HG02870 (cell line): ENCODE measurements at regions not wholly inside any gene's neighbourhood (a gene's known extent, or its start where the extent isn't known, plus 50 kb on each side); places are given as distances from the start of the nearest gene placed in this dataset.

Source experiments
- ATAC-seq: cut with Tn5 transposase; IDR thresholded peaks from one replicate; pipeline ENCODE4 v1.9.1; 2021; ENCODE audit warnings: mild to moderate bottlenecking, moderate library complexity; ENCODE audit not compliant: unreplicated experiment

- no peak for ATAC-seq
These were observed 58.8 kb downstream of the SPRY1 start for GRCh38 chr4:123455360-123455759.

DNA sequence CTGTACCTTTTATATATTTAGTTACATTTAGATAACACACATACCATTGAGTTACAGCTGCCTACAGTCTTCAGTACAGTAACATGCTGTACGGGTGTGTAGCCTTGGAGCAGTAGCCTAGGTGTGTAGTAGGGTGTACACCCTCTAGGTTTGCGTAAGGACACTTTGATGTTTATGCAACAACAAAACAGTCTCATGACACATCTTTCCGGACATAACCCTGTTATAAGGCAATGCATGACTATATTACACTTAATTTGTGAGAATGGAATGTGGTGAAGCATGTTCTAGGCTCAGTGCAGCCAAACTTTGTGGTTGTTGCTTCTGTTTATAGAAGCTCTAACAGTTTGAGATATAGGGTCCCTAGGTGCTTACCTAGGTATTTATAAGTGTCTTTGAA lies 65.4 kb downstream of the SPRY1 start:
- no peak for ATAC-seq

GRCh38 chr4:123463869-123464268 lies 67.3 kb downstream of the SPRY1 start:
- no peak for ATAC-seq

DNA sequence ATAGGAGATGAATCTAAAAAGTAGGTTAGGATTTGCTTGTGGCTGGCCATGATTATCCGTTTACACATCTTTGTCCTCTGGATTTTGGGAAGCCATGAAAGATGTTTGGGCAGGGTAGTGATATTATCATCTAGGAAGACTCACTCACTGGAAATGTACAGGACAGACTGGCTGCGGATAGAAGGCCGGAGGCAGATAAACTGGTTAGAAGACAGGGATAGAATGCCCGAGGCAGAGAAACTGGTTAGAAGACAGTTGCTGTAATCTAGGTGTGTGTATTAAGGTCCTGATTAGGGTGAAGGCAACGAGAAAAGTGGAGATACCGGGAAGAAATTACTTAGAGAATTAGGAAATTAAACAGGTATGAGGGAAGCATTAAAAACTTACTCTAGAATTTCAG lies 68.8 kb downstream of the SPRY1 start:
- ATAC-seq, result no peak

DNA sequence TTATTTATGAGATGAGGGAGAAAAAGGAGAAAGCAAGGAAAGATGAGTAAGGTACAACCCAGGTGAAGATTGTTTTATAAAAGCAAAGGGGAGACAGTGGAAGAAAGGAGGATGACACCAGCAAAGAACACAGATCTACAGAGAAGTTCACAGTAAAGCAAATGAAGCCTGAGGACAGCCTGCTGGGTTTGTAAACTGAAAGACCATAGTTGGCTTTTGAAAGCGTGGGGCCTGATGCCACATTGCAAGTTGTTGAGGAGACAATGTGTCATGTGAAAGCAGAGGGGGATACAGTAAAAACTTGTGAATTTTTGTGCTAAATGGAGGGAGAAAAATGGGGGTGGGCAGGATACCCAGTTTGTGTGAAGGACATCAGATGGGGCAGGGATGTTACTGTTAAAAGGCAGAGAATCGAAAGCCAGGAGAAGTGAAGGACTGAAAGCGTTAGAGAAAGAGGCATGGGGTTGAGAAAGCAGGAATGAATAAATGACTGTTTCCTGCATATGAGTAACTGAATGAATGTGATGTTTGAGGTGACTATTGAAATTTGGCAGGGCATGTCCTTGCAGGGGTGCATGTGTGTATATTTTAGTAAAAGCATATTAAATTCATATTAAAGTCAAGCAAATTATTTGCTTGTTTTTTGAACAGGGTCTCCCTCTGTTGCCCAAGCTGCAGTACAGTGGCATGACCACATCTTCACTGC lies 69.6 kb downstream of the SPRY1 start:
- no peak for ATAC-seq

DNA sequence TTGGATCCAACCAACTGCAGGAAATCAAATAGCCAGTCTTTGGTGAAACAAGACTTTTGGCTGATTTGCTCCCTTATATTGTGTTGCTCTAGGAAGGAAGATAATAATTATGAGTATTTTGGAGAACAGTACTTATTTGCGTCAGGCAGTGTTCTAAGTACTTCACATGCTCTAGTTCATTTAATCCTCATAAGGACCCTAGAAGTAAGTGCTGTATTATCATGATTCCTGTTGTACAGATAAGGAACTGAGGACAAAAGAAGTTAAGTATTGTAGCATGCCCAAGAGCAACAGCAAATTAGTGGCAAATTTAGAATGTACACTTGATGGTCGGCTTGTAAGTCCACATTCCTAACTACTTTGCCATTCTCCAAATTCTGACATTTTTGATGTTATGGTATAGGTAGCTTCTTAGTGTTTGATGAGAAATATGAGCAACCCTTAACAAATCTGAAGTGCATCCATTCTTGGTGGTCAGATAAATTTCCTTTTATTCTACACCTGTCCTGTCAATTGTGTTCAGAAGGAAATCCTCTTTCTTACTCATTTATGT lies 72.0 kb downstream of the SPRY1 start:
- ATAC-seq, result no peak

- ATAC-seq, result no peak
These were observed 72.7 kb downstream of the SPRY1 start for GRCh38 chr4:123469245-123469644.

- no peak for ATAC-seq
These were observed 73.1 kb downstream of the SPRY1 start for GRCh38 chr4:123469696-123470095.

- ATAC-seq, result no peak
These were observed 74.0 kb downstream of the SPRY1 start for GRCh38 chr4:123470640-123471039.

- no peak for ATAC-seq
These were observed 75.2 kb downstream of the SPRY1 start for GRCh38 chr4:123471655-123472369.

- ATAC-seq, result no peak
These were observed 78.2 kb downstream of the SPRY1 start for GRCh38 chr4:123474817-123475216.

DNA sequence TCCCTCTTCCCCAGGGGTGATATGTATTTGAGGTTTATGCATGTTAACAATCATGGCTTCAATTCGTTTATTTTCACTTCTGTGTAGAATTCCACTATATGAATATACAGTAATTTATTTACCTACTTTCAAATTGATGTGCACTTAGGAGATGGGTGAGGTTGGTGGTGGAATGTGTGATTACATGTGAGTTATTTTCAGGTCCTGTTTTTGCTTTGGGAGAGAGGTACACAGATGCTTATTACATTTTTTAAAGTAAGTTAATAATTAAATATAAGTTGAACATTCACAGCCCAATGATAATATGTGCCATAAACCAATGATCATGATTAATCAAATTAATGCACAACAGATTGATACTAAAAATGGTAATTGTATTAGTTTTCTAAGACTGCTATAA lies 79.5 kb downstream of the SPRY1 start:
- no peak for ATAC-seq

- no peak for ATAC-seq
These were observed 81.2 kb downstream of the SPRY1 start for GRCh38 chr4:123477711-123478209.

DNA sequence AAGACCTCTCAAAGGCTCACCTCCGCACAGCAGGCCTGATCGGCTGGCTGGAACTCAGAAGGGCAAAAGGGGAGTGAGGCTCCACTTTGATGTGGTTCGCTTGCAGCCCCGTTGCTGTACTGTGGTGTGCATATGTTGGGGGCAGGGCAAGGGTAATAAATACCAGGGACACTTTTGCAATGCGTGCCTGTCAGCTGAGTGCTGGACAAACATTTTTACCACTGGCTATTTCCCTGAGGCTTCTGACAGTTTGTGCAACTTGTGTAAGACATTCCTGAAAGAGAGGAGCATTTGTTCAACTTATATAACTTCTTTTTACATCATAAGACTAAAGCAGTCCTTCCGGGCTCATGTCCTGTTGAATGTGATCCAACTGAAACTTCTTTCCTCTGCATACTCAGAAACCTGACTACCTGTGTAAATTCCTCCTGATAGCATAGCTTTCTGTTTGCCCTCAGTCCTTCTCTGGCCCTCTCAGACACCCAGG lies 82.3 kb downstream of the SPRY1 start:
- ATAC-seq, result no peak

DNA sequence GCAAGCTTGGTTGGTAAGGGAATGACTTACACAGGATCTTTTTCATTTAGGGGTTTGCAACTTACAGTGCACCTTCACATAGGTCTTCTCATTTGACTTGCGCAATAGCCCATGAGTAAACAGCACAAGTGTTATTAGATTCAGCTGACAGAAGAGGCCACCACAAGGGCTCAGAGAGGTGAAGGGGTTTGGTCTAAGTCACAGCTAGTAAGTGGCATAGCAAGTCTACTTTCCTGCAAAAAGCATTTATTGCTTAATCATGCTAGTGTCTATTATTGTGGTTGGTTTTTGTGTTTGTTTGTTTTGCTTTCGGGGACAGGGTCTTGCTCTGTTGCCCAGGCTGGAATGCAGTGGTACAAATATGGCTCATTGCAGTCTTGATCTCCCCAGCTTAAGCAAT lies 83.3 kb downstream of the SPRY1 start:
- no peak for ATAC-seq

DNA sequence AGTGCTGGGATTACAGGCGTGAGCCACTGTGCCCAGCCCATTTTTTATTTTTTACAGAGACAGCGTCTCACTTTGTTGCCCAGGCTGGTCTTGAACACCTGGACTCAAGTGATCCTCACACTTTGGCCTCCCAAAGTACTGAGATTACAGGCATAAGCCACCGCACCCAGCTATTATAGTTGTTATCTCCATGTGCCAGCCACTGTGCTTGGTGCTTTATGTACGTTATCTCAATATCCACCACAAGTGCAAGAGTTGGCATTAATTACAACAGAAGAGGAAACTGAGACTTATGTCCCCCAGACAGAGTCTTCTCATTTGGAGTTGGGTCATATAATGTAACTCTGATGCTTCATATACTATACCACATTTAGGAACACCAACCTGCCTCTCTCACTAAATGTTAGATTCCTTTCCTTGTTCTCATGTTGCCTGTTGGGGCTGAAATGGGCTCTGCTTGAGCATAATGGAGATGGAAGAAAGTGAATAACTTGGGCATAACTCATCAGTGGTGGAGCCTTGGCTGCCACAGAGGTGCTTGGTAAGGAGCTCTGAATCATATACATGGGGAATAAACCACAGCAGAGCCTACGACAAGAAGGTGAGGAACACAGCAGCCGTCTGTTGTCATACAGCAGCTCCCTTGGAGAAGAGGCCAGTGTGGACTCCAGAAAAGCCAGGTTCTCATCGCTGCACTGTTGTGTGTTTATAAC lies 84.3 kb downstream of the SPRY1 start:
- no peak for ATAC-seq

DNA sequence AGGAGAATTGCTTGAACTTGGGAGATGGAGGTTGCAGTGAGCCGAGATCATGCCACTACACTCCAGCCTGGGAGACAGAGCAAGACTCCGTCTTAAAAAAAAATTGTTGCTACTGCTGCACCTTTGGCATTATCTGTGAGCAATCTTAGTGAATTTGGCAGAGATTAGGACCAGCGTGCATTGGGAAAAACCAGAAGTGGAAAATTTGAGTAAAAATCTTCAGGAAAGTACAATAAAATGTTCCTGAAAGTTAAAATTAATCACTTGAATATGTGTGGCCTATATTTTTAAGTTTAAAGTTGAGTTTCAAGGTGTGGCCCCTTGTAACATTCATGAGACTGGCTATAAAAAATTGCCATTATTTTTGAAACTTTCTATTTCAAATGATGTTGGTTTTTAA lies 85.1 kb downstream of the SPRY1 start:
- no peak for ATAC-seq

DNA sequence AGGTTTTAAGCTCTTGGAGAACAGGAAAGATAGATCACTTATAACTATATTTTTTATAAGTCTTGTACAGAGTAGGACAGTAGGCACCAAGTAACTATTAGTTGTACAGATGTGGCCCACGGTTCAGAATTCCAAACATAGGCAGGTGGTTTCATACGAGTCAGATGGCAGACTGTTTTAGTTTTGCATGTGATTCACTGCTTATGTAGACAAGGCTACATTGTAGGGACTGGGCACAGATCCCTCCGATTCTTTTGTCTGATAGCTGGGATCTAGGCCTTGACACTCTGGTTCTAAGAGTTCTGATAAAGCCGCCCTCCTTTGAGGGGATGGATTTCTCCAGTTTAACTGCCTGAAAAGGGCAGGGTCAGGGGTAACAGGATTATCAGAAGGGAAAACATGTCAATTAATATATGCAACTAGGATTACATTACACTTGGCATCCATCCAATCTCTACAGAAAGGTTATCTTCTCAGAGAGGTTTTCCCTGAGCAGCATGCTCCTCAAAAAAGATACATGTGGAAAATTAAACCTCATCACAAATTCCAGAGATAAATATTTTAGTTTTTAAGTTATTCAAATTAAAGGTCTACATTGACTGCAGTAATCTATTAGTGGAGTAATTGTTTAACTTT lies 87.8 kb downstream of the SPRY1 start:
- ATAC-seq, result no peak

DNA sequence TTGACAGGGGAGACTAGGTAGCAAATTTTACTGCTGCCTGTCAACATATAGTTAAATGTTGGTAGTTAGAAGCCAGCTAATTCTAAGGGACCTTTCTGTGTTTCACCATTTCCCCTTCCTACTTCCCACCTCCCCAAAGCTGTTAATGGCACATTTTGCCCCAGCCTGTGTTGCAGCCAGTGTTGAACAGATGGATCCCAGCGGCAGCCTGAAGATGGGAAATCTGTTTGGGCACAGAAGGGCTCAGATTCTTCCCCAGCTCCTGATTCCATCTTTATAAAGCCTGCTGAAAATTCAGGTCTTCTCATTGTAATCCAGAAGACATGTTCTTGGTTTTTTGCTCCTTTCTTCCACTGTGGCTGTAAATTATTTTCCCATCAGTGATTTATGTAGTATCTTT lies 89.0 kb downstream of the SPRY1 start:
- no peak for ATAC-seq

DNA sequence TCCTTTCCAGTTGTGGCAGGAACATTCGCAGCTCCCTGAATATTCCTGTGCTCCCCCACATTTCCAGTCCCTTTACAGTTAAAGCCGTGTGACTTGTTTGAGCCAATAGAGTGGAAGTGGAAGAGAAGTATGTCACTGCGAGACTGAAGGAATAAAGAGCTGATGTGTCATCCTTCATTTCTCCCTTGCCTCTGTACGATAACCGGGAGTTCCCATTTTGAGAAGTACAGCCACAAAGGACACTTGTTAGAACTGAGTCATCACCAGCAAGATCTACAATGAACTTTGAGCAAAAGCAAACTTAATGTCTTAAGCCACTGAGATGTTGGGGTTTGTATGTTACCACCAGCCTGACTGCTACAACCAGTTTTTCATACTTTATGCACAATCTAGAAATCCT lies 92.3 kb downstream of the SPRY1 start:
- peak; percentile 90 for ATAC-seq

GRCh38 chr4:123495530-123495929 lies 98.9 kb downstream of the SPRY1 start:
- ATAC-seq, result no peak
